Peyer's patch (tissue), 4 donors: ENCODE measurements at regions not wholly inside any gene's neighbourhood (a gene's known extent, or its start where the extent isn't known, plus 50 kb on each side); places are given as distances from the start of the nearest gene placed in this dataset.

Experiments
- POLR2A ChIP-seq, 2 donors: fragments of 450-650 bp; IDR thresholded peaks; one replicate each; pipeline ENCODE4 v1.5.1; 2017; ENCODE audit warnings: antibody characterized with exemption in 2 of 2, mild to moderate bottlenecking in 2 of 2, moderate library complexity in 2 of 2
- TF ChIP-seq, protein P1 (sequence below), 6 experiments: fragments of 450-650 bp in 4 of 6; fragments of 200-600 bp in 2 of 6; sonication (generic) in 1 of 6; IDR thresholded peaks; one replicate each; pipeline ENCODE4 v1.5.1; 2017 to 2019; ENCODE audit warnings: antibody characterized with exemption in 6 of 6, mild to moderate bottlenecking in 3 of 6, moderate library complexity in 1 of 6

DNA sequence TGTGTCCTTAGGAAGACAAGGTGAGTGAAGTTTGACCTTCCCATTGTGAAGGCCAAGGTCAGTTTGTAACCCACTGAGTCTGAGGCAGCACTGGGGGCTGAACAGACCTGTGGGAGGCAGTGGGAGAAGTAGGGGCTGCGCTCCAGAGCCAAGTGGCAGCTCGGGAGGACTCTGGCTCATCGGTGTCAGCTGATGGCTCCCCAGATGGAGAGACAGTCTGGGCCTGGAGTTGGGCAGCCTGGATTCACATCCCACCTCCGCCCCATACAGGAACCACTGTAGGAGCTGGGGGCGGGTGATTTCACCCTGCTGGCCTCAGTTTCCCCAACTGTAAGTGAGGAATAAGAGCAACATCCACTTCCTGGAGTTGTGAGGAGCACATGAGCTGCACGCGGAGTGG lies 128.4 kb downstream of the FOXL1 start:
- TF ChIP-seq, protein P1, sequence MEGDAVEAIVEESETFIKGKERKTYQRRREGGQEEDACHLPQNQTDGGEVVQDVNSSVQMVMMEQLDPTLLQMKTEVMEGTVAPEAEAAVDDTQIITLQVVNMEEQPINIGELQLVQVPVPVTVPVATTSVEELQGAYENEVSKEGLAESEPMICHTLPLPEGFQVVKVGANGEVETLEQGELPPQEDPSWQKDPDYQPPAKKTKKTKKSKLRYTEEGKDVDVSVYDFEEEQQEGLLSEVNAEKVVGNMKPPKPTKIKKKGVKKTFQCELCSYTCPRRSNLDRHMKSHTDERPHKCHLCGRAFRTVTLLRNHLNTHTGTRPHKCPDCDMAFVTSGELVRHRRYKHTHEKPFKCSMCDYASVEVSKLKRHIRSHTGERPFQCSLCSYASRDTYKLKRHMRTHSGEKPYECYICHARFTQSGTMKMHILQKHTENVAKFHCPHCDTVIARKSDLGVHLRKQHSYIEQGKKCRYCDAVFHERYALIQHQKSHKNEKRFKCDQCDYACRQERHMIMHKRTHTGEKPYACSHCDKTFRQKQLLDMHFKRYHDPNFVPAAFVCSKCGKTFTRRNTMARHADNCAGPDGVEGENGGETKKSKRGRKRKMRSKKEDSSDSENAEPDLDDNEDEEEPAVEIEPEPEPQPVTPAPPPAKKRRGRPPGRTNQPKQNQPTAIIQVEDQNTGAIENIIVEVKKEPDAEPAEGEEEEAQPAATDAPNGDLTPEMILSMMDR (IDR thresholded peaks at IDR 0.05), result no peak
- TF ChIP-seq POLR2A (IDR thresholded peaks at IDR 0.05), result no peak
